ENCODE measurements at regions not wholly inside any gene's neighbourhood (a gene's known extent, or its start where the extent isn't known, plus 50 kb on each side); places are given as distances from the start of the nearest gene placed in this dataset.
A peak's percentile ranks its signal among the peaks of the same experiment; 100 is the strongest.
"Not testable (repeated sequence)": the region's sequence is repeated elsewhere in the genome, so short reads cannot be mapped to it uniquely, and the experiment has no call there.

- no peak overlapping the region for H3K4me3 ChIP-seq (ENCODE audit: low read depth, low read length)
- no peak for TF ChIP-seq CTCF (IDR thresholded peaks at IDR 0.05; ENCODE audit: insufficient read depth, low read depth, low read length)
- DNase-seq (ENCODE audit: low read depth): no peak
Measured at GRCh38 chr11:122007601-122008071, 108.4 kb downstream of the BLID start.

GRCh38 chr11:122004446-122004845 is 111.6 kb downstream of the BLID start:
- no peak overlapping the region for H3K4me3 ChIP-seq (ENCODE audit: low read depth, low read length)
- DNase-seq (ENCODE audit: low read depth): no peak
- no peak for TF ChIP-seq CTCF (IDR thresholded peaks at IDR 0.05; ENCODE audit: insufficient read depth, low read depth, low read length)

GRCh38 chr11:122002926-122003325 is 113.1 kb downstream of the BLID start:
- no peak for TF ChIP-seq CTCF (IDR thresholded peaks at IDR 0.05; ENCODE audit: insufficient read depth, low read depth, low read length)
- no peak overlapping the region for H3K4me3 ChIP-seq (ENCODE audit: low read depth, low read length)
- no peak for DNase-seq (ENCODE audit: low read depth)

GRCh38 chr11:122002047-122002446 is 114.0 kb downstream of the BLID start:
- H3K4me3 ChIP-seq (ENCODE audit: low read depth, low read length): no peak overlapping the region
- DNase-seq (ENCODE audit: low read depth): no peak
- TF ChIP-seq CTCF (IDR thresholded peaks at IDR 0.05; ENCODE audit: insufficient read depth, low read depth, low read length): no peak

- TF ChIP-seq CTCF (IDR thresholded peaks at IDR 0.05; ENCODE audit: insufficient read depth, low read depth, low read length): no peak
- no peak overlapping the region for H3K4me3 ChIP-seq (ENCODE audit: low read depth, low read length)
- no peak for DNase-seq (ENCODE audit: low read depth)
Measured at GRCh38 chr11:121999651-122000050, 116.4 kb downstream of the BLID start.

GRCh38 chr11:121996574-121996973 is 119.4 kb downstream of the BLID start:
- TF ChIP-seq CTCF (IDR thresholded peaks at IDR 0.05; ENCODE audit: insufficient read depth, low read depth, low read length): no peak
- no peak for DNase-seq (ENCODE audit: low read depth)
- H3K4me3 ChIP-seq (ENCODE audit: low read depth, low read length): no peak overlapping the region

GRCh38 chr11:121983901-121984300 is 132.1 kb downstream of the BLID start:
- no peak for DNase-seq (ENCODE audit: low read depth)
- no peak overlapping the region for H3K4me3 ChIP-seq (ENCODE audit: low read depth, low read length)
- no peak for TF ChIP-seq CTCF (IDR thresholded peaks at IDR 0.05; ENCODE audit: insufficient read depth, low read depth, low read length)

GRCh38 chr11:121977914-121978313 is 138.1 kb downstream of the BLID start:
- H3K4me3 ChIP-seq (ENCODE audit: low read depth, low read length): not testable (repeated sequence)
- DNase-seq (ENCODE audit: low read depth): peak; percentile 53
